MCF 10A (cell line): ENCODE measurements at regions not wholly inside any gene's neighbourhood (a gene's known extent, or its start where the extent isn't known, plus 50 kb on each side); places are given as distances from the start of the nearest gene placed in this dataset.

ENCODE experiments used
- BruUV-seq: library from RNA; stranded (reverse); fragments of 400-500 nt; replicated peaks from 2 replicates; lab custom pipeline; 2021; lab: Mats Ljungman, UMichigan
- CTCF ChIA-PET: fragments of 300-600 bp; sonication (Branson Sonifier 250); formaldehyde crosslinking; extraction: SDS; loops from one replicate; lab custom pipeline; 2021; ENCODE audit warnings: antibody characterized with exemption, inconsistent platforms; lab: Yijun Ruan, JAX
- POLR2A ChIA-PET: fragments of 300-600, 350-650 bp; sonication (Branson Sonifier 250); formaldehyde crosslinking; extraction: SDS; loops from one replicate; lab custom pipeline; 2020; ENCODE audit warnings: antibody characterized with exemption, inconsistent platforms; lab: Yijun Ruan, JAX
- DNase-seq: peaks from one replicate; pipeline ENCODE4 v3.0.0-alpha.2; 2018; ENCODE audit not compliant: unreplicated experiment
- H3K27ac Mint-ChIP-seq: one replicate; pipeline ENCODE4 v1.8.0; 2022; ENCODE audit warnings: mild to moderate bottlenecking, low read depth, mixed read lengths; ENCODE audit not compliant: unreplicated experiment
- H3K27me3 Mint-ChIP-seq: one replicate; pipeline ENCODE4 v1.8.0; 2022; ENCODE audit warnings: mixed read lengths; ENCODE audit not compliant: insufficient read depth, unreplicated experiment
- H3K36me3 Mint-ChIP-seq: one replicate; pipeline ENCODE4 v1.8.0; 2022; ENCODE audit warnings: mild to moderate bottlenecking, moderate library complexity, mixed read lengths; ENCODE audit not compliant: insufficient read depth, unreplicated experiment
- H3K4me1 Mint-ChIP-seq: one replicate; pipeline ENCODE4 v1.8.0; 2022; ENCODE audit warnings: mixed read lengths; ENCODE audit not compliant: insufficient read depth, unreplicated experiment
- H3K4me3 Mint-ChIP-seq: one replicate; pipeline ENCODE4 v1.8.0; 2022; ENCODE audit warnings: mild to moderate bottlenecking, moderate library complexity, mixed read lengths; ENCODE audit not compliant: unreplicated experiment
- H3K9me3 Mint-ChIP-seq: one replicate; pipeline ENCODE4 v1.8.0; 2022; ENCODE audit warnings: mixed read lengths; ENCODE audit not compliant: unreplicated experiment
- CTCF ChIP-seq: fragments of 200-600 bp; IDR thresholded peaks from one replicate; pipeline ENCODE4 v1.8.0; 2022; ENCODE audit warnings: antibody characterized with exemption, mild to moderate bottlenecking; ENCODE audit not compliant: unreplicated experiment
- intact Hi-C: fragments of 100-400 bp; cut with micrococcal nuclease; formaldehyde crosslinking; loops from 2 replicates; pipeline ENCODE4 v1.14.1; 2022

GRCh38 chr1:186620566-186621350 is 59.5 kb downstream of the PTGS2 start:
- H3K4me3 Mint-ChIP-seq = no peak overlapping the region
- ChIA-PET POLR2A (interaction anchor here (0.6 to 3.3 kb wide), 2 partner anchors 59 to 370 kb away, joined by 4 to 14 read pairs; partner anchors contain the start of gene PTGS2), CTCF (interaction anchor here (0.6 to 1.5 kb wide), 5 partner anchors 10 to 366 kb away, joined by 3 to 7 read pairs (median 4); no protein-coding TSS in a partner anchor)
- no peak overlapping the region for H3K27ac Mint-ChIP-seq
- H3K4me1 Mint-ChIP-seq = peaks cover 15% of the 10 kb centered on the region
- no peaks in the 10 kb centered on the region for H3K27me3 Mint-ChIP-seq
- no TSS peak for BruUV-seq
- no peak for TF ChIP-seq CTCF
- intact Hi-C loops = loop anchor here (2.0 kb wide), 1 partner anchor 22 kb away; no protein-coding TSS in a partner anchor
- no peaks in the 10 kb centered on the region for H3K9me3 Mint-ChIP-seq
- DNase-seq = peak; percentile 51
- H3K36me3 Mint-ChIP-seq = no peaks in the 10 kb centered on the region

- Mint-ChIP-seq H3K4me1 (peaks cover 15% of the 10 kb centered on the region), H3K9me3 (no peaks in the 10 kb centered on the region), H3K4me3 (peak overlapping the region; percentile 56), H3K36me3 (no peaks in the 10 kb centered on the region), H3K27me3 (no peaks in the 10 kb centered on the region), H3K27ac (peak overlapping the region; percentile 46)
- no TSS peak for BruUV-seq
- DNase-seq = peak; percentile 74
- intact Hi-C loops = no loop called here
- no peak for TF ChIP-seq CTCF
- POLR2A ChIA-PET = interaction anchor here (0.5 to 3.3 kb wide), 4 partner anchors 10 to 1053 kb away, joined by 3 to 14 read pairs (median 4); partner anchors contain the start of gene PTGS2
- CTCF ChIA-PET = interaction anchor here (0.6 to 3.7 kb wide), 11 partner anchors 8 to 370 kb away, joined by 3 to 27 read pairs (median 4); no protein-coding TSS in a partner anchor
These were observed 61.6 kb downstream of the PTGS2 start for GRCh38 chr1:186618401-186619170.

- peak; percentile 6 for DNase-seq
- CTCF ChIA-PET = interaction anchor here (0.6 to 3.7 kb wide), 13 partner anchors 7 to 371 kb away, joined by 3 to 27 read pairs (median 4); no protein-coding TSS in a partner anchor
- Mint-ChIP-seq H3K36me3 (no peaks in the 10 kb centered on the region), H3K27me3 (no peaks in the 10 kb centered on the region), H3K4me1 (peaks cover 15% of the 10 kb centered on the region), H3K4me3 (peak overlapping the region; percentile 56), H3K27ac (no peak overlapping the region), H3K9me3 (no peaks in the 10 kb centered on the region)
- intact Hi-C loops = no loop called here
- POLR2A ChIA-PET = interaction anchor here (0.5 to 3.3 kb wide), 2 partner anchors 62 to 1053 kb away, joined by 3 to 14 read pairs; partner anchors contain the start of gene PTGS2
- TF ChIP-seq CTCF = no peak
- BruUV-seq = no TSS peak
These were observed 62.3 kb downstream of the PTGS2 start for GRCh38 chr1:186617926-186618325.
